ENCODE measurements at regions not wholly inside any gene's neighbourhood (a gene's known extent, or its start where the extent isn't known, plus 50 kb on each side); places are given as distances from the start of the nearest gene placed in this dataset.

GRCh38 chr15:98143116-98143515 lies 182.6 kb downstream of the ARRDC4 start:
- Histone ChIP-seq H4K20me1 (ENCODE audit: low read length) (no peaks in the 10 kb centered on the region), H3F3A (ENCODE audit: low read length, unreplicated experiment) (no peaks in the 10 kb centered on the region), H3K27me3 (ENCODE audit: low read length) (peaks cover 28% of the 10 kb centered on the region), H3K4me2 (ENCODE audit: low read length) (no peak overlapping the region), H3K36me3 (ENCODE audit: low read depth, low read length) (no peaks in the 10 kb centered on the region), H3K27ac (ENCODE audit: low read length) (no peak overlapping the region), H3K9ac (ENCODE audit: low read length) (no peak overlapping the region), H3K79me2 (ENCODE audit: low read length) (no peaks in the 10 kb centered on the region), H3K4me1 (ENCODE audit: insufficient read depth, low read length) (no peaks in the 10 kb centered on the region), H3K4me3 (ENCODE audit: low read length) (no peak overlapping the region), H3K9me3 (ENCODE audit: low read length) (no peaks in the 10 kb centered on the region), H2AFZ (ENCODE audit: low read length) (no peak overlapping the region), H3K9me2 (replicated peaks; ENCODE audit: low read length) (no peaks in the 10 kb centered on the region)
- intact Hi-C loops (cut with micrococcal nuclease), result no loop called here
- ATAC-seq (no peak), DNase-seq (no peak)
- ChIA-PET POLR2A (ENCODE audit: unreplicated experiment) (no interaction called here), CTCF (no interaction called here)
- BruUV-seq (replicated peaks), result no TSS peak
- no peak for TF ChIP-seq EZH2phosphoT487 (IDR thresholded peaks at IDR 0.05; ENCODE audit: borderline replicate concordance, low read length)
- TF ChIP-seq CTCF (conservative IDR thresholded peaks at IDR 0.05; ENCODE audit: low read depth, low read length), result no peak
- TF ChIP-seq EZH2 (IDR thresholded peaks at IDR 0.05; ENCODE audit: low read length, unreplicated experiment), result no peak

DNA sequence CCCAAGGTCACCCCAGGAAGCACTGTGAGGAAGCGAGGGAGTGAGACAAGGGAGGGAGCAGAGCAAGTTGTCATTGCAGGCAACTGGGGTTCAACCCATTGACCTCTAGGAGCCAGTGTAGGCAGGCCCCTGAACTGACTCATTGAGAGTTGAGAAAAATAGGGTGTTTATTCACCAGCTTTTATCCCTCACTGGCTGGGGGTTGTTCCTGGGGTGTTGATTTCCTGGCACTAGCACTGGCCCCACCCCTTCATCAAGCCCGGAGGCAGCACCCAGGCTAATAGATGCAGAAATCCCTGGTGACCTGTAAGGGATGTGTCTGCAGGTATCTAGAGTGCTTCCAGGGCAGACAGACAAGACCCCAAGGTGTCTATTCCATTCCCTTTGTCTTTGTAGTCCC lies 183.9 kb downstream of the ARRDC4 start:
- Histone ChIP-seq H3K4me3 (ENCODE audit: low read length) (no peak overlapping the region), H3K9ac (ENCODE audit: low read length) (no peak overlapping the region), H3K9me3 (ENCODE audit: low read length) (no peaks in the 10 kb centered on the region), H3K27ac (ENCODE audit: low read length) (no peak overlapping the region), H4K20me1 (ENCODE audit: low read length) (no peaks in the 10 kb centered on the region), H3K4me1 (ENCODE audit: insufficient read depth, low read length) (no peaks in the 10 kb centered on the region), H3K27me3 (ENCODE audit: low read length) (peaks cover 40% of the 10 kb centered on the region), H3K79me2 (ENCODE audit: low read length) (no peaks in the 10 kb centered on the region), H3K4me2 (ENCODE audit: low read length) (no peak overlapping the region), H3K36me3 (ENCODE audit: low read depth, low read length) (no peaks in the 10 kb centered on the region), H3F3A (ENCODE audit: low read length, unreplicated experiment) (no peaks in the 10 kb centered on the region), H2AFZ (ENCODE audit: low read length) (no peak overlapping the region), H3K9me2 (replicated peaks; ENCODE audit: low read length) (no peaks in the 10 kb centered on the region)
- intact Hi-C loops (cut with micrococcal nuclease), result no loop called here
- ChIA-PET POLR2A (ENCODE audit: unreplicated experiment) (no interaction called here), CTCF (no interaction called here)
- ATAC-seq, result no peak
- no peak for DNase-seq
- no peak for TF ChIP-seq CTCF (conservative IDR thresholded peaks at IDR 0.05; ENCODE audit: low read depth, low read length)
- no peak for TF ChIP-seq EZH2phosphoT487 (IDR thresholded peaks at IDR 0.05; ENCODE audit: borderline replicate concordance, low read length)
- no peak for TF ChIP-seq EZH2 (IDR thresholded peaks at IDR 0.05; ENCODE audit: low read length, unreplicated experiment)
- no TSS peak for BruUV-seq (replicated peaks)

- Histone ChIP-seq H3K4me2 (ENCODE audit: low read length) (no peak overlapping the region), H3K79me2 (ENCODE audit: low read length) (no peaks in the 10 kb centered on the region), H3K27me3 (ENCODE audit: low read length) (peaks cover 40% of the 10 kb centered on the region), H3K36me3 (ENCODE audit: low read depth, low read length) (no peaks in the 10 kb centered on the region), H3K9me2 (replicated peaks; ENCODE audit: low read length) (no peaks in the 10 kb centered on the region), H3K27ac (ENCODE audit: low read length) (no peak overlapping the region), H3K4me3 (ENCODE audit: low read length) (no peak overlapping the region), H3K9me3 (ENCODE audit: low read length) (no peaks in the 10 kb centered on the region), H3K4me1 (ENCODE audit: insufficient read depth, low read length) (no peaks in the 10 kb centered on the region), H4K20me1 (ENCODE audit: low read length) (no peaks in the 10 kb centered on the region), H3F3A (ENCODE audit: low read length, unreplicated experiment) (no peaks in the 10 kb centered on the region), H3K9ac (ENCODE audit: low read length) (no peak overlapping the region), H2AFZ (ENCODE audit: low read length) (no peak overlapping the region)
- TF ChIP-seq CTCF (conservative IDR thresholded peaks at IDR 0.05; ENCODE audit: low read depth, low read length), result no peak
- no peak for TF ChIP-seq EZH2phosphoT487 (IDR thresholded peaks at IDR 0.05; ENCODE audit: borderline replicate concordance, low read length)
- TF ChIP-seq EZH2 (IDR thresholded peaks at IDR 0.05; ENCODE audit: low read length, unreplicated experiment), result no peak
- ATAC-seq, result no peak
- BruUV-seq (replicated peaks), result no TSS peak
- CTCF ChIA-PET, result no interaction called here
- DNase-seq, result no peak
- POLR2A ChIA-PET (ENCODE audit: unreplicated experiment), result no interaction called here
- intact Hi-C loops (cut with micrococcal nuclease), result no loop called here
These were observed 185.7 kb downstream of the ARRDC4 start for GRCh38 chr15:98146031-98146820.
